Brain microvascular endothelial cell (primary cell): ENCODE measurements at regions not wholly inside any gene's neighbourhood (a gene's known extent, or its start where the extent isn't known, plus 50 kb on each side); places are given as distances from the start of the nearest gene placed in this dataset.

ENCODE experiments used
- DNase-seq: peaks from one replicate; pipeline ENCODE4 v3.0.0-alpha.2; 2020
- H3K27ac ChIP-seq: fragments of 250-450 bp; sonication (Bioruptor Pico); 2 replicates; pipeline ENCODE4 v1.5.1; 2020; ENCODE audit warnings: mild to moderate bottlenecking, moderate library complexity
- H3K27me3 ChIP-seq: fragments of 250-450 bp; sonication (Bioruptor Pico); replicated peaks from 2 replicates; pipeline ENCODE4 v1.5.1; 2020; ENCODE audit warnings: mild to moderate bottlenecking
- H3K36me3 ChIP-seq: fragments of 250-450 bp; sonication (Bioruptor Pico); replicated peaks from 2 replicates; pipeline ENCODE4 v1.5.1; 2020; ENCODE audit warnings: mild to moderate bottlenecking
- H3K4me3 ChIP-seq: 2 replicates; pipeline ENCODE4 v1.5.1; 2011; ENCODE audit warnings: low read depth, mild to moderate bottlenecking, control low read depth, low read length, moderate library complexity
- in situ Hi-C: cut with HindIII; loops from 2 replicates; pipeline ENCODE4 v1.10.0; 2017; ENCODE audit warnings: low sequenced_read_pairs, low pct_ligation_motif_present
- TF ChIP-seq, protein P1 (sequence below): IDR thresholded peaks from 2 replicates; pipeline ENCODE4 v1.5.1; 2011; ENCODE audit warnings: low read depth, mild to moderate bottlenecking, moderate library complexity, low read length, control low read depth, inconsistent platforms; ENCODE audit errors: missing control alignments

DNA sequence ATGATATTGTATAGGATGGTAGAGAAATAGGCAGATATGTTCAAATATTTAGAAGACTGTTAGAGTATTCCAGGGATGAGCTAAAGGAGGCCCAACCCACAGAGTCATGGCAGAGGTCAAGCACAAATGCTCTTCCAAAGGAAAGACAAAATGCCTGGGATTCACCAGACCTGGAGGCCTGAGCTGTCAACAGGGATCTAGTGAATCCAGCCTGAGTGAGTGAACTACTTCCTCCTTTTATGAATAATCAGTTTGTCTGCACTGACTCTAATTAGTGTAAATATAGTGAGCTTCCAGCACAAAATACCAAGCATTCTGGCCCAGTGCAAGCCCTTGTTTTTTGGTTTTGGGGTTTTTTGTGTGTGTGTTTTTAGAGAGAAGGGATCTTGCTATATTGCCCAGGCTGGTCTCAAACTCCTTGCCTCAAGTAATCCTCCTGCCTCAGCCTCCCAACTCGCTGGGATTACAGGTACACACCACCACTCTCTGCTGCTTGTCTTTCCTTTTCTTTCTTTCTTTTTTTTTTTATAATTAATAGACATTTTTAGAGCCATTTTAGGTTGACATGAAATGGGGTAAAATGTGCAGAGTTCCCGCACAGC, 244.4 kb downstream of the SKIDA1 start:
- Histone ChIP-seq H3K36me3 (no peaks in the 10 kb centered on the region), H3K4me3 (no peak overlapping the region), H3K27me3 (no peaks in the 10 kb centered on the region), H3K27ac (no peak overlapping the region)
- DNase-seq, result no peak
- in situ Hi-C loops, result loop anchor here (25.0 kb wide), 1 partner anchor 231 kb away; no protein-coding TSS in a partner anchor
- TF ChIP-seq, protein P1, sequence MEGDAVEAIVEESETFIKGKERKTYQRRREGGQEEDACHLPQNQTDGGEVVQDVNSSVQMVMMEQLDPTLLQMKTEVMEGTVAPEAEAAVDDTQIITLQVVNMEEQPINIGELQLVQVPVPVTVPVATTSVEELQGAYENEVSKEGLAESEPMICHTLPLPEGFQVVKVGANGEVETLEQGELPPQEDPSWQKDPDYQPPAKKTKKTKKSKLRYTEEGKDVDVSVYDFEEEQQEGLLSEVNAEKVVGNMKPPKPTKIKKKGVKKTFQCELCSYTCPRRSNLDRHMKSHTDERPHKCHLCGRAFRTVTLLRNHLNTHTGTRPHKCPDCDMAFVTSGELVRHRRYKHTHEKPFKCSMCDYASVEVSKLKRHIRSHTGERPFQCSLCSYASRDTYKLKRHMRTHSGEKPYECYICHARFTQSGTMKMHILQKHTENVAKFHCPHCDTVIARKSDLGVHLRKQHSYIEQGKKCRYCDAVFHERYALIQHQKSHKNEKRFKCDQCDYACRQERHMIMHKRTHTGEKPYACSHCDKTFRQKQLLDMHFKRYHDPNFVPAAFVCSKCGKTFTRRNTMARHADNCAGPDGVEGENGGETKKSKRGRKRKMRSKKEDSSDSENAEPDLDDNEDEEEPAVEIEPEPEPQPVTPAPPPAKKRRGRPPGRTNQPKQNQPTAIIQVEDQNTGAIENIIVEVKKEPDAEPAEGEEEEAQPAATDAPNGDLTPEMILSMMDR, result no peak

- H3K27me3 ChIP-seq, result no peaks in the 10 kb centered on the region
- no peak overlapping the region for H3K27ac ChIP-seq
- H3K36me3 ChIP-seq, result no peaks in the 10 kb centered on the region
- TF ChIP-seq, protein P1, result no peak
- no peak overlapping the region for H3K4me3 ChIP-seq
- DNase-seq, result no peak
- in situ Hi-C loops, result loop anchor here (25.0 kb wide), 1 partner anchor 232 kb away; no protein-coding TSS in a partner anchor
Observed at GRCh38 chr10:21280037-21280436, 245.4 kb downstream of the SKIDA1 start.

- no peak overlapping the region for H3K27ac ChIP-seq
- no peaks in the 10 kb centered on the region for H3K27me3 ChIP-seq
- in situ Hi-C loops, result loop anchor here (25.0 kb wide), 1 partner anchor 233 kb away; no protein-coding TSS in a partner anchor
- no peak overlapping the region for H3K4me3 ChIP-seq
- no peak for DNase-seq
- H3K36me3 ChIP-seq, result no peaks in the 10 kb centered on the region
- TF ChIP-seq, protein P1, result no peak
Observed at GRCh38 chr10:21279217-21279575, 246.3 kb downstream of the SKIDA1 start.

DNA sequence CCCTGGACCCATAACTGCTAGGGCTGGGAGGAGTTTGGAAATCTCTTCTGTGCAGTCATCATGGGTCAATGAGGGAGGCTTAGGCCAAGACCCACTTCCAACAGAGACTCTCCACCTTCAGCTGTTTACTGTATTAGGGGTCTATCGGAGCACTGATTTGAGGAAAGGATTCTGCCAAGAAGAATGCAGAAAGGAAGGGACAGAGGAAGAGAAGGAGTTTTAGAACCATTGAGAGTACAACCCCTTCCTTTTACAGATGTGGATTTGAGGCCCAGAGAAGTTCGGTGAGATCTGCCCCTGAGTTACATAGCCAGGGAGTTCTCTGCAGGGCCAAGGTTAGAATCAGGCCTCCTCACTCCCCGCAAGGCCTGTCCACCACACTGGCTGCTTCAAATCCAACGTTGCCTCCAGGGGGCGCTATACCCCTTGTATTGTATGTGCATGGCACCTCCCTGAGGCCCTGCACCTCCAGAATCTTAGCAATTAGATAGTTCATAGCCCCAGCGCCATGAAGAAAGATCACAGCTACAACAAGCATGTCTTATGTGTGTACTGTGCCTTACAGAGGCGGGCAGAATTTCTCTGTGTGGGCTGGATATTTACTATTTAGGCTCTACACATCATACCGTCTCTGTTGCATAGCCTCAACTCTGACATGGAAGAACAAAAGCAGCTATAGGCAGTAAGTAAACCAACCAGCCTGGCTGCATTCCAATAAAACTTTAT, 246.8 kb downstream of the SKIDA1 start:
- peak; percentile 95 for DNase-seq
- H3K27ac ChIP-seq, result no peak overlapping the region
- H3K36me3 ChIP-seq, result no peaks in the 10 kb centered on the region
- no peak overlapping the region for H3K4me3 ChIP-seq
- in situ Hi-C loops, result loop anchor here (25.0 kb wide), 1 partner anchor 234 kb away; no protein-coding TSS in a partner anchor
- TF ChIP-seq, protein P1, result peak; percentile 85
- no peaks in the 10 kb centered on the region for H3K27me3 ChIP-seq

DNA sequence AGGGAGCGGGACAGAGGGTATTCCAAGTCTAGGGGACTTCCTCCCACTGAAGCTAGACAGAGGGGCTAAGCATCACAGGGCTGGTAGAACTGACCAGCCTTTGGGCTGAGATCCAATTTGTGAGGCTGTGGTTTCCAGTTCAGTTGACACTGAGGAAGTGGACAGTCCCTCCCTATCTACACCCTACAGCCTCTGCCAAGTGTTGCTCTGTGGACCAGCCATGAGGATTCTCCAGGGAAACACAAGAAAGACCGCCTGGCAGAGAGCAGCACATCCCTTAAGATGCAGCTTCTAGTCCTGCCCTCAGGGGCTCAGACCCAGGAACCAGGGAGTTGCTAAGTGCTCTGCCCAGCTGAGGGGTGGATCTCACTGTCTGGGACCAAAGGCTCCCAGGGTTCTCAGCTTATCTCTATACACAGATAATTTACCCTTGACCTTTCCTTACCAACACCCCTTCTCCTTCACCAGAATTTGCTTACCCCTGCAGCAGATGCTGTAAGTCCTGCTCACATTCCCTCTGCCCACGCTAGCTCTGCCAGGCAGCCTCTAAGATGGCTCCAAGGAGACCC, 252.0 kb downstream of the SKIDA1 start:
- in situ Hi-C loops, result no loop called here
- H3K4me3 ChIP-seq, result no peak overlapping the region
- H3K27ac ChIP-seq, result no peak overlapping the region
- no peaks in the 10 kb centered on the region for H3K36me3 ChIP-seq
- no peaks in the 10 kb centered on the region for H3K27me3 ChIP-seq
- TF ChIP-seq, protein P1, result no peak
- DNase-seq, result no peak
